GM19372 (cell line): ENCODE measurements at regions not wholly inside any gene's neighbourhood (a gene's known extent, or its start where the extent isn't known, plus 50 kb on each side); places are given as distances from the start of the nearest gene placed in this dataset.

Source experiments
- ATAC-seq: cut with Tn5 transposase; IDR thresholded peaks from one replicate; pipeline ENCODE4 v1.9.1; 2021; ENCODE audit warnings: mild to moderate bottlenecking, low read depth, moderate library complexity; ENCODE audit not compliant: unreplicated experiment

- ATAC-seq = peak; percentile 48
Observed at GRCh38 chr15:70478251-70478990, 284.9 kb downstream of the UACA start.

- no peak for ATAC-seq
Observed at GRCh38 chr15:70477750-70478250, 285.6 kb downstream of the UACA start.

- ATAC-seq = no peak
Observed at GRCh38 chr15:70476441-70476840, 286.9 kb downstream of the UACA start.

GRCh38 chr15:70475921-70476320 is 287.4 kb downstream of the UACA start:
- no peak for ATAC-seq

GRCh38 chr15:70475407-70475781 is 288.0 kb downstream of the UACA start:
- no peak for ATAC-seq

GRCh38 chr15:70474471-70475406 is 288.6 kb downstream of the UACA start:
- ATAC-seq = no peak

- ATAC-seq = no peak
Observed at GRCh38 chr15:70473581-70474370, 289.6 kb downstream of the UACA start.

- no peak for ATAC-seq
Observed at GRCh38 chr15:70471517-70471916, 291.8 kb downstream of the UACA start.

GRCh38 chr15:70470556-70471191 is 292.7 kb downstream of the UACA start:
- no peak for ATAC-seq

- no peak for ATAC-seq
Observed at GRCh38 chr15:70469651-70470555, 293.5 kb downstream of the UACA start.

GRCh38 chr15:70469182-70469581 is 294.2 kb downstream of the UACA start:
- ATAC-seq = no peak

- no peak for ATAC-seq
Observed at GRCh38 chr15:70466895-70467529, 296.3 kb downstream of the UACA start.

- ATAC-seq = no peak
Observed at GRCh38 chr15:70466305-70466704, 297.1 kb downstream of the UACA start.

- ATAC-seq = no peak
Observed at GRCh38 chr15:70465812-70466211, 297.5 kb downstream of the UACA start.

- ATAC-seq = no peak
Observed at GRCh38 chr15:70463453-70463834, 299.9 kb downstream of the UACA start.

- ATAC-seq = no peak
Observed at GRCh38 chr15:70461992-70462391, 301.4 kb downstream of the UACA start.

GRCh38 chr15:70461017-70461416 is 302.3 kb downstream of the UACA start:
- ATAC-seq = no peak

- no peak for ATAC-seq
Observed at GRCh38 chr15:70459312-70459711, 304.0 kb downstream of the UACA start.

- ATAC-seq = no peak
Observed at GRCh38 chr15:70453766-70454165, 309.6 kb downstream of the UACA start.
